HepG2 (cell line): ENCODE measurements at regions not wholly inside any gene's neighbourhood (a gene's known extent, or its start where the extent isn't known, plus 50 kb on each side); places are given as distances from the start of the nearest gene placed in this dataset.

ENCODE experiments used
- ATAC-seq: fragments of 200-7000 bp; cut with Tn5 transposase; 3 replicates; pipeline ENCODE4 v1.9.1; 2020; ENCODE audit warnings: mild to moderate bottlenecking, moderate library complexity
- BruUV-seq: library from RNA; stranded (reverse); fragments of 400-500 nt; replicated peaks from 2 replicates; lab custom pipeline; 2021; lab: Mats Ljungman, UMichigan
- CTCF ChIA-PET: fragments of 300-600 bp; formaldehyde crosslinking; extraction: SDS; loops from one replicate; lab custom pipeline; 2021; ENCODE audit warnings: low total read pairs, inconsistent platforms, low intra/inter-chr PET ratio; lab: Yijun Ruan, JAX
- POLR2A ChIA-PET: fragments of 350-600 bp; sonication (Branson Sonifier 250); formaldehyde crosslinking; loops from one replicate; lab custom pipeline; 2020; ENCODE audit warnings: antibody characterized with exemption, inconsistent platforms; lab: Yijun Ruan, JAX
- DNase-seq: peaks from one replicate; pipeline ENCODE4 v3.0.0-alpha.2; 2015; ENCODE audit warnings: low spot score
- FAIRE-seq: peaks from 3 replicates; lab custom pipeline; 2011; peaks lifted over from hg19 to GRCh38; lab: Jason Lieb, UNC
- H2AFZ ChIP-seq: one replicate; pipeline ENCODE4 v1.6.1; 2011; ENCODE audit warnings: low read length, inconsistent platforms
- H3K27ac ChIP-seq: fragments of 300-600 bp; 3 replicates; pipeline ENCODE4 v1.8.0; 2011; ENCODE audit warnings: mixed run types, mild to moderate bottlenecking, mixed read lengths, low read length, inconsistent platforms; ENCODE audit not compliant: insufficient read depth; ENCODE audit errors: extremely low read length
- H3K27me3 ChIP-seq, 2 experiments: fragments of 200-600 bp in 1 of 2; 2 replicates in 1 of 2; 3 replicates in 1 of 2; pipeline versions ENCODE4 v1.6.0 to v1.8.0; 2011; ENCODE audit warnings: low read length in 2 of 2, mild to moderate bottlenecking in 2 of 2, moderate library complexity in 2 of 2, inconsistent platforms in 1 of 2; ENCODE audit not compliant: insufficient read depth in 2 of 2, control insufficient read depth in 1 of 2
- H3K36me3 ChIP-seq, 2 experiments: fragments of 200-600 bp in 1 of 2; replicated peaks in 1 of 2; 2 replicates in 1 of 2; 3 replicates in 1 of 2; pipeline versions ENCODE4 v1.5.1 to v1.8.0; 2011; ENCODE audit warnings: low read length in 2 of 2, inconsistent platforms in 1 of 2; ENCODE audit not compliant: insufficient read depth in 2 of 2, control insufficient read depth in 1 of 2
- H3K4me1 ChIP-seq: 2 replicates; pipeline ENCODE4 v1.5.1; 2012; ENCODE audit warnings: low read length, inconsistent platforms; ENCODE audit not compliant: insufficient read depth
- H3K4me2 ChIP-seq: 2 replicates; pipeline ENCODE4 v1.6.0; 2011; ENCODE audit warnings: low read depth, low read length, inconsistent platforms
- H3K4me3 ChIP-seq, 3 experiments: fragments of 200-600 bp in 1 of 3; sonication (generic), shearing (Covaris generic) in 1 of 3; replicated peaks in 1 of 3; 2 replicates each; pipeline ENCODE4 v1.5.1; 2011 to 2016; ENCODE audit warnings: low read length in 3 of 3, inconsistent platforms in 2 of 3, low read depth in 2 of 3, mild to moderate bottlenecking in 2 of 3, control low read depth in 1 of 3, mixed read lengths in 1 of 3; ENCODE audit not compliant: insufficient read depth in 1 of 3
- H3K79me2 ChIP-seq: one replicate; pipeline ENCODE4 v1.6.1; 2011; ENCODE audit warnings: low read length, inconsistent platforms; ENCODE audit not compliant: insufficient read depth
- H3K9ac ChIP-seq: 2 replicates; pipeline ENCODE4 v1.6.0; 2011; ENCODE audit warnings: mild to moderate bottlenecking, low read depth, low read length, inconsistent platforms; ENCODE audit not compliant: insufficient read depth
- H3K9me3 ChIP-seq: 2 replicates; pipeline ENCODE4 v1.5.1; 2012; ENCODE audit warnings: mild to moderate bottlenecking, low read length
- H4K20me1 ChIP-seq: 2 replicates; pipeline ENCODE4 v1.6.0; 2011; ENCODE audit warnings: inconsistent platforms, mild to moderate bottlenecking, low read length, moderate library complexity; ENCODE audit not compliant: insufficient read depth
- ATF5 ChIP-seq: sonication (generic); formaldehyde crosslinking; IDR thresholded peaks from 2 replicates; pipeline ENCODE4 v1.4.0; 2020; ENCODE audit warnings: mild to moderate bottlenecking, low read depth, missing genetic modification reagents
- ATF6 ChIP-seq: sonication (generic); formaldehyde crosslinking; conservative IDR thresholded peaks from 2 replicates; pipeline ENCODE4 v1.4.0; 2020; ENCODE audit warnings: missing genetic modification reagents
- HNRNPK ChIP-seq: fragments of 200-400 bp; formaldehyde crosslinking; IDR thresholded peaks from 2 replicates; pipeline ENCODE4 v1.6.1; 2018; ENCODE audit warnings: low read length, low read depth, moderate library complexity, mild to moderate bottlenecking; ENCODE audit not compliant: poor library complexity, severe bottlenecking
- POGK ChIP-seq: sonication (generic); formaldehyde crosslinking; conservative IDR thresholded peaks from 2 replicates; pipeline ENCODE4 v1.8.0; 2022; ENCODE audit warnings: mild to moderate bottlenecking, moderate library complexity, missing genetic modification reagents
- TAF1 ChIP-seq: sonication (generic); formaldehyde crosslinking; IDR thresholded peaks from 2 replicates; pipeline ENCODE4 v1.4.0; 2020; ENCODE audit warnings: missing genetic modification reagents
- ZBED4 ChIP-seq: sonication (generic); formaldehyde crosslinking; IDR thresholded peaks from 2 replicates; pipeline ENCODE4 v1.4.0; 2020; ENCODE audit warnings: missing genetic modification reagents, borderline replicate concordance
- ZNF12 ChIP-seq: sonication (generic); formaldehyde crosslinking; IDR thresholded peaks from 2 replicates; pipeline ENCODE4 v1.5.0; 2020; ENCODE audit warnings: missing genetic modification reagents
- ZNF343 ChIP-seq: sonication (generic); formaldehyde crosslinking; IDR thresholded peaks from 2 replicates; pipeline ENCODE4 v1.4.0; 2020; ENCODE audit warnings: mild to moderate bottlenecking, missing genetic modification reagents
- ZNF775 ChIP-seq: sonication (generic); formaldehyde crosslinking; IDR thresholded peaks from 2 replicates; pipeline ENCODE4 v1.4.0; 2020; ENCODE audit warnings: missing genetic modification reagents, mild to moderate bottlenecking, moderate library complexity, borderline replicate concordance
- ZNF83 ChIP-seq: sonication (generic); formaldehyde crosslinking; IDR thresholded peaks from 2 replicates; pipeline ENCODE4 v1.4.0; 2020; ENCODE audit warnings: missing genetic modification reagents, mild to moderate bottlenecking, borderline replicate concordance
- WGBS: methylation state at CpG from one replicate; pipeline ENCODE4 v1.1.6; 2017; ENCODE audit warnings: low lambda C conversion rate; 5-methylcytosine and 5-hydroxymethylcytosine counted together
- in situ Hi-C: cut with HindIII; loops from 2 replicates; pipeline ENCODE4 v1.10.0; 2017; ENCODE audit warnings: low pct_unique_long_range_greater_than_20kb; ENCODE audit not compliant: extremely low pct_ligation_motif_present
- intact Hi-C: fragments of 100-400 bp; cut with micrococcal nuclease; formaldehyde crosslinking; loops from one replicate; pipeline ENCODE4 v1.10.0; 2022; ENCODE audit not compliant: unreplicated experiment

- no peak overlapping the region for H2AFZ ChIP-seq
- no peak for TF ChIP-seq TAF1
- no peak for TF ChIP-seq ATF5 (CRISPR knock-in tag)
- TF ChIP-seq ZNF343 = no peak
- TF ChIP-seq ZNF12 (CRISPR knock-in tag) = no peak
- TF ChIP-seq POGK (CRISPR knock-in tag) = no peak
- no peak for TF ChIP-seq HNRNPK
- no peak for TF ChIP-seq ATF6
- no peak for TF ChIP-seq ZBED4 (CRISPR knock-in tag)
- no peak for TF ChIP-seq ZNF83 (CRISPR knock-in tag)
- TF ChIP-seq ZNF775 (CRISPR knock-in tag) = no peak
- no peaks in the 10 kb centered on the region for H3K79me2 ChIP-seq
- no peaks in the 10 kb centered on the region for H3K9me3 ChIP-seq
- DNase-seq (peak; percentile 44), ATAC-seq (peak; percentile 42; the same call in 1 of the 3 replicates), FAIRE-seq (no peak)
- no peaks in the 10 kb centered on the region for H3K4me1 ChIP-seq
- no peak overlapping the region for H3K4me2 ChIP-seq
- intact Hi-C loops (no loop called here), in situ Hi-C loops (no loop called here)
- no peaks in the 10 kb centered on the region for H3K36me3 ChIP-seq
- H3K27me3 ChIP-seq = no peaks in the 10 kb centered on the region
- 51% methylated on average over 2 of the region's 2 CpGs for WGBS
- CTCF ChIA-PET = no interaction called here
- BruUV-seq = no TSS peak
- no peak overlapping the region for H3K9ac ChIP-seq
- POLR2A ChIA-PET = no interaction called here
- no peaks in the 10 kb centered on the region for H4K20me1 ChIP-seq
- no peak overlapping the region for H3K4me3 ChIP-seq
- no peak overlapping the region for H3K27ac ChIP-seq
Measured at GRCh38 chr2:189363559-189363958, 77.7 kb upstream of the WDR75 start.
